Liver (tissue), 8 donors: ENCODE measurements at regions not wholly inside any gene's neighbourhood (a gene's known extent, or its start where the extent isn't known, plus 50 kb on each side); places are given as distances from the start of the nearest gene placed in this dataset.

Experiments
- DNase-seq: peaks from one replicate; pipeline ENCODE4 v3.0.0-alpha.2; 2017; ENCODE audit warnings: low spot score
- H3K27ac ChIP-seq, 2 donors: one replicate each; pipeline ENCODE4 v1.7.0; 2013; ENCODE audit warnings: inconsistent platforms in 2 of 2, low read length in 2 of 2, control low read depth in 1 of 2, low read depth in 1 of 2, mild to moderate bottlenecking in 1 of 2
- H3K27me3 ChIP-seq, 4 donors: one replicate each; pipeline versions ENCODE4 v1.6.1 to v1.7.0; 2013; ENCODE audit warnings: low read length in 3 of 4, inconsistent platforms in 1 of 4, mild to moderate bottlenecking in 1 of 4, moderate library complexity in 1 of 4; ENCODE audit not compliant: control insufficient read depth in 4 of 4, insufficient read depth in 4 of 4
- H3K36me3 ChIP-seq, 4 donors: one replicate each; pipeline versions ENCODE4 v1.6.1 to v1.7.0; 2013; ENCODE audit warnings: low read length in 3 of 4, mild to moderate bottlenecking in 3 of 4, low read depth in 1 of 4, moderate library complexity in 1 of 4; ENCODE audit not compliant: control insufficient read depth in 4 of 4, insufficient read depth in 3 of 4
- H3K4me1 ChIP-seq, 4 donors: one replicate each; pipeline versions ENCODE4 v1.6.1 to v1.7.0; 2013; ENCODE audit warnings: low read length in 3 of 4, mild to moderate bottlenecking in 3 of 4, moderate library complexity in 1 of 4; ENCODE audit not compliant: control insufficient read depth in 4 of 4, insufficient read depth in 4 of 4
- H3K4me3 ChIP-seq, 3 donors: one replicate each; pipeline versions ENCODE4 v1.6.1 to v1.7.0; 2013; ENCODE audit warnings: low read length in 3 of 3, control low read depth in 1 of 3, low read depth in 1 of 3, mild to moderate bottlenecking in 1 of 3
- H3K9ac ChIP-seq, 2 donors: one replicate each; pipeline ENCODE4 v1.7.0; 2013; ENCODE audit warnings: low read length in 2 of 2, mild to moderate bottlenecking in 2 of 2, moderate library complexity in 2 of 2, control low read depth in 1 of 2, low read depth in 1 of 2
- H3K9me3 ChIP-seq, 4 donors: one replicate each; pipeline versions ENCODE4 v1.6.1 to v1.7.0; 2013; ENCODE audit warnings: low read length in 3 of 4; ENCODE audit not compliant: control insufficient read depth in 4 of 4
- EGR1 ChIP-seq, 2 donors: IDR thresholded peaks; 2 replicates each; pipeline ENCODE4 v1.6.1; 2016 to 2018; ENCODE audit warnings: antibody characterized with exemption in 2 of 2, low read depth in 2 of 2
- FOXA1 ChIP-seq: IDR thresholded peaks from 2 replicates; pipeline ENCODE4 v1.6.1; 2016; ENCODE audit warnings: antibody characterized with exemption
- FOXA2 ChIP-seq: IDR thresholded peaks from 2 replicates; pipeline ENCODE4 v1.6.1; 2016; ENCODE audit warnings: antibody characterized with exemption
- GABPA ChIP-seq, 2 donors: IDR thresholded peaks in 1 of 2; conservative IDR thresholded peaks in 1 of 2; 2 replicates each; pipeline ENCODE4 v1.6.1; 2016; ENCODE audit warnings: antibody characterized with exemption in 2 of 2, mild to moderate bottlenecking in 1 of 2, moderate library complexity in 1 of 2
- HNF4A ChIP-seq, 2 donors: conservative IDR thresholded peaks; 2 replicates each; pipeline ENCODE4 v1.6.1; 2016; ENCODE audit warnings: antibody characterized with exemption in 2 of 2, mild to moderate bottlenecking in 2 of 2
- HNF4G ChIP-seq: IDR thresholded peaks from 2 replicates; pipeline ENCODE4 v1.6.1; 2016; ENCODE audit warnings: antibody characterized with exemption
- JUND ChIP-seq, 2 donors: IDR thresholded peaks; 2 replicates each; pipeline ENCODE4 v1.6.1; 2016; ENCODE audit warnings: antibody characterized with exemption in 2 of 2
- NR2F2 ChIP-seq: IDR thresholded peaks from 2 replicates; pipeline ENCODE4 v1.6.1; 2016; ENCODE audit warnings: antibody characterized with exemption
- RAD21 ChIP-seq, 2 donors: IDR thresholded peaks; 2 replicates each; pipeline ENCODE4 v1.6.1; 2016; ENCODE audit warnings: antibody characterized with exemption in 2 of 2, mild to moderate bottlenecking in 2 of 2
- RXRA ChIP-seq, 2 donors: IDR thresholded peaks; 2 replicates each; pipeline ENCODE4 v1.6.1; 2017 to 2018; ENCODE audit warnings: antibody characterized with exemption in 2 of 2, mild to moderate bottlenecking in 1 of 2
- SP1 ChIP-seq: IDR thresholded peaks from 2 replicates; pipeline ENCODE4 v1.6.1; 2018; ENCODE audit warnings: antibody characterized with exemption, mild to moderate bottlenecking
- TAF1 ChIP-seq: conservative IDR thresholded peaks from 2 replicates; pipeline ENCODE4 v1.6.1; 2016; ENCODE audit warnings: antibody characterized with exemption, mild to moderate bottlenecking
- YY1 ChIP-seq: IDR thresholded peaks from 2 replicates; pipeline ENCODE4 v1.6.1; 2016; ENCODE audit warnings: antibody characterized with exemption, mild to moderate bottlenecking
- WGBS: extraction: QIAGEN DNeasy Blood & Tissue Kit; methylation state at CpG from one replicate; pipeline ENCODE4 v1.1.7; 2013; 5-methylcytosine and 5-hydroxymethylcytosine counted together
- TF ChIP-seq, protein P1 (sequence below): IDR thresholded peaks from 2 replicates; pipeline ENCODE4 v1.6.1; 2016; ENCODE audit warnings: antibody characterized with exemption, mild to moderate bottlenecking
- TF ChIP-seq, protein P2 (sequence below): fragments of 150-350 bp; IDR thresholded peaks from 2 replicates; pipeline ENCODE4 v1.5.1; 2017; ENCODE audit warnings: improper control_type of control experiment, low read depth, low read length; ENCODE audit not compliant: missing input control
- TF ChIP-seq, protein P3 (sequence below): IDR thresholded peaks from 2 replicates; pipeline ENCODE4 v1.6.1; 2016; ENCODE audit warnings: antibody characterized with exemption
- TF ChIP-seq, protein P4 (sequence below): IDR thresholded peaks from 2 replicates; pipeline ENCODE4 v1.6.1; 2016; ENCODE audit warnings: antibody characterized with exemption
- donor health status: healthy.
- donor health status: healthy.
- donor health status: healthy.
- donor health status: healthy.
- donor health status: healthy.

DNA sequence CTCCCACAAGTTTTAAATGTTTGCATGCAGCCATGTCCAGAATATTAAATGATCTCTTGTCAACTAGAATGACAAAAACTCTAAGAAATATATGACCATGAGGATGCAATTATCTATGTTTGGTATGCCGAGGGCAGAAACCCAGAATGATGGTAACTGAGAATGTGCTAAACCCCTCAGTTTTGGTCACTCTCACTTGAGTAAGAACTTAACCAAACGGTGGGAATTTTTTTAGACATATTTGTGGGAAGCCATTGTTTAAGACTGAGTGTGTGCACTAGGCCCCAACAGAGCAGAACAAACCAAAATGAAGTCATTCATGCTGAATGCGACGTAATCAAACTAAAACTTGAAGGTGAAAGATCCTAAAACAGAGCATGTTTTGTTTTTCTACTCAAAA is 1927.9 kb upstream of the SEL1L start:
- Histone ChIP-seq H3K27me3 (no peaks in the 10 kb centered on the region), H3K9ac (no peak overlapping the region), H3K9me3 (peaks cover 0 to 5% (median 3%) of the 10 kb centered on the region in 4 donors), H3K27ac (no peak overlapping the region), H3K36me3 (no peaks in the 10 kb centered on the region), H3K4me1 (no peaks in the 10 kb centered on the region), H3K4me3 (no peak overlapping the region)
- 81% methylated on average over 4 of the region's 4 CpGs for WGBS
- no peak for DNase-seq
- TF ChIP-seq JUND (IDR thresholded peaks at IDR 0.05) (no peak), FOXA2 (no peak), HNF4A (conservative IDR thresholded peaks at IDR 0.05) (no peak), RXRA (IDR thresholded peaks at IDR 0.05) (no peak), NR2F2 (no peak), TAF1 (no peak), SP1 (no peak), EGR1 (IDR thresholded peaks at IDR 0.05; ENCODE audit: low read depth in 2 of 2) (no peak), GABPA (IDR thresholded peaks at IDR 0.05 in 1 of 2, conservative IDR thresholded peaks at IDR 0.05 in 1 of 2) (no peak), RAD21 (IDR thresholded peaks at IDR 0.05) (no peak), FOXA1 (no peak), HNF4G (no peak), YY1 (no peak)
- TF ChIP-seq, protein P1, sequence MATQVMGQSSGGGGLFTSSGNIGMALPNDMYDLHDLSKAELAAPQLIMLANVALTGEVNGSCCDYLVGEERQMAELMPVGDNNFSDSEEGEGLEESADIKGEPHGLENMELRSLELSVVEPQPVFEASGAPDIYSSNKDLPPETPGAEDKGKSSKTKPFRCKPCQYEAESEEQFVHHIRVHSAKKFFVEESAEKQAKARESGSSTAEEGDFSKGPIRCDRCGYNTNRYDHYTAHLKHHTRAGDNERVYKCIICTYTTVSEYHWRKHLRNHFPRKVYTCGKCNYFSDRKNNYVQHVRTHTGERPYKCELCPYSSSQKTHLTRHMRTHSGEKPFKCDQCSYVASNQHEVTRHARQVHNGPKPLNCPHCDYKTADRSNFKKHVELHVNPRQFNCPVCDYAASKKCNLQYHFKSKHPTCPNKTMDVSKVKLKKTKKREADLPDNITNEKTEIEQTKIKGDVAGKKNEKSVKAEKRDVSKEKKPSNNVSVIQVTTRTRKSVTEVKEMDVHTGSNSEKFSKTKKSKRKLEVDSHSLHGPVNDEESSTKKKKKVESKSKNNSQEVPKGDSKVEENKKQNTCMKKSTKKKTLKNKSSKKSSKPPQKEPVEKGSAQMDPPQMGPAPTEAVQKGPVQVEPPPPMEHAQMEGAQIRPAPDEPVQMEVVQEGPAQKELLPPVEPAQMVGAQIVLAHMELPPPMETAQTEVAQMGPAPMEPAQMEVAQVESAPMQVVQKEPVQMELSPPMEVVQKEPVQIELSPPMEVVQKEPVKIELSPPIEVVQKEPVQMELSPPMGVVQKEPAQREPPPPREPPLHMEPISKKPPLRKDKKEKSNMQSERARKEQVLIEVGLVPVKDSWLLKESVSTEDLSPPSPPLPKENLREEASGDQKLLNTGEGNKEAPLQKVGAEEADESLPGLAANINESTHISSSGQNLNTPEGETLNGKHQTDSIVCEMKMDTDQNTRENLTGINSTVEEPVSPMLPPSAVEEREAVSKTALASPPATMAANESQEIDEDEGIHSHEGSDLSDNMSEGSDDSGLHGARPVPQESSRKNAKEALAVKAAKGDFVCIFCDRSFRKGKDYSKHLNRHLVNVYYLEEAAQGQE = no peak
- TF ChIP-seq, protein P2, sequence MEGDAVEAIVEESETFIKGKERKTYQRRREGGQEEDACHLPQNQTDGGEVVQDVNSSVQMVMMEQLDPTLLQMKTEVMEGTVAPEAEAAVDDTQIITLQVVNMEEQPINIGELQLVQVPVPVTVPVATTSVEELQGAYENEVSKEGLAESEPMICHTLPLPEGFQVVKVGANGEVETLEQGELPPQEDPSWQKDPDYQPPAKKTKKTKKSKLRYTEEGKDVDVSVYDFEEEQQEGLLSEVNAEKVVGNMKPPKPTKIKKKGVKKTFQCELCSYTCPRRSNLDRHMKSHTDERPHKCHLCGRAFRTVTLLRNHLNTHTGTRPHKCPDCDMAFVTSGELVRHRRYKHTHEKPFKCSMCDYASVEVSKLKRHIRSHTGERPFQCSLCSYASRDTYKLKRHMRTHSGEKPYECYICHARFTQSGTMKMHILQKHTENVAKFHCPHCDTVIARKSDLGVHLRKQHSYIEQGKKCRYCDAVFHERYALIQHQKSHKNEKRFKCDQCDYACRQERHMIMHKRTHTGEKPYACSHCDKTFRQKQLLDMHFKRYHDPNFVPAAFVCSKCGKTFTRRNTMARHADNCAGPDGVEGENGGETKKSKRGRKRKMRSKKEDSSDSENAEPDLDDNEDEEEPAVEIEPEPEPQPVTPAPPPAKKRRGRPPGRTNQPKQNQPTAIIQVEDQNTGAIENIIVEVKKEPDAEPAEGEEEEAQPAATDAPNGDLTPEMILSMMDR = no peak
- TF ChIP-seq, protein P3, sequence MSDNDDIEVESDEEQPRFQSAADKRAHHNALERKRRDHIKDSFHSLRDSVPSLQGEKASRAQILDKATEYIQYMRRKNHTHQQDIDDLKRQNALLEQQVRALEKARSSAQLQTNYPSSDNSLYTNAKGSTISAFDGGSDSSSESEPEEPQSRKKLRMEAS = no peak
- TF ChIP-seq, protein P4, sequence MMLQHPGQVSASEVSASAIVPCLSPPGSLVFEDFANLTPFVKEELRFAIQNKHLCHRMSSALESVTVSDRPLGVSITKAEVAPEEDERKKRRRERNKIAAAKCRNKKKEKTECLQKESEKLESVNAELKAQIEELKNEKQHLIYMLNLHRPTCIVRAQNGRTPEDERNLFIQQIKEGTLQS = no peak

DNA sequence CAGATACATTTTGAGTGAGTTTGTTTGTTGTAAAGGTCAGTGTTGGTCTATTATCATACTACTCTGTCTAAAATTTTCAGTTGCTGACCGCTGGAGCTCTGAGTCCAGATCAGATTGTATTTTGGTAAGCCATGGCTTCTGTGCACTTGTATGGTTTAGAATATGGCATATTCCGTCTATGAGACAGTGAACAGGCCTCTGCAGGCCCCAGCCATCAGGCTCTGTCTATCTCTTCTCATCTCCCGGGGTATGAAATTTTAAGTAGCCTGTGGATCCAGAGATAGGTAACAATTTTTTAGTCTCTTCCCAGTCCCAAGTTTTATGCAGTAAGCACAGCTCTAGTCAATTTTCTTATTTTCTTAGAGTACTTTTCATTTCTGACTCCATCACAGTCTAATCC is 1929.1 kb upstream of the SEL1L start:
- no peak overlapping the region for H3K4me3 ChIP-seq
- WGBS = 91% methylated on average over 3 of the region's 3 CpGs

More for the DNA sequence above, 1929.1 kb upstream of the SEL1L start:
- H3K27ac ChIP-seq = no peak overlapping the region
- H3K9me3 ChIP-seq = peaks cover 0 to 5% (median 3%) of the 10 kb centered on the region in 4 donors
- no peak for DNase-seq
- TF ChIP-seq RAD21 (IDR thresholded peaks at IDR 0.05) = no peak
- no peaks in the 10 kb centered on the region for H3K4me1 ChIP-seq
- no peak overlapping the region for H3K9ac ChIP-seq
- H3K36me3 ChIP-seq = no peaks in the 10 kb centered on the region
- no peaks in the 10 kb centered on the region for H3K27me3 ChIP-seq
